Endothelial cell of umbilical vein (primary cell): ENCODE measurements at regions not wholly inside any gene's neighbourhood (a gene's known extent, or its start where the extent isn't known, plus 50 kb on each side); places are given as distances from the start of the nearest gene placed in this dataset.

Source experiments
- BruUV-seq: library from RNA; stranded (reverse); fragments of 400-500 nt; replicated peaks from 2 replicates; lab custom pipeline; 2021; lab: Mats Ljungman, UMichigan
- CTCF ChIA-PET: fragments of 300-600, 350-600 bp; sonication (Branson Sonifier 250); formaldehyde crosslinking; loops from one replicate; lab custom pipeline; 2021; ENCODE audit warnings: antibody characterized with exemption, inconsistent platforms; lab: Charles Lee
- POLR2A ChIA-PET: fragments of 300-600, 350-600 bp; sonication (Branson Sonifier 250); formaldehyde crosslinking; loops from one replicate; lab custom pipeline; 2021; ENCODE audit warnings: antibody characterized with exemption, inconsistent platforms; lab: Charles Lee
- DNase-seq: peaks from one replicate; pipeline ENCODE4 v3.0.0-alpha.2; 2011; ENCODE audit warnings: low read depth, low spot score
- FAIRE-seq: peaks from 2 replicates; lab custom pipeline; 2011; peaks lifted over from hg19 to GRCh38; lab: Jason Lieb, UNC
- H2AFZ ChIP-seq: 2 replicates; pipeline ENCODE4 v1.6.0; 2012; ENCODE audit warnings: low read depth, low read length, control low read depth, inconsistent platforms
- H3K27ac ChIP-seq: 2 replicates; pipeline ENCODE4 v1.5.1; 2011; ENCODE audit warnings: low read depth, mild to moderate bottlenecking, control low read depth, low read length, moderate library complexity; ENCODE audit not compliant: insufficient read depth
- H3K27me3 ChIP-seq, 2 experiments: 2 replicates each; pipeline versions ENCODE4 v1.6.0 to v1.6.1; 2011; ENCODE audit warnings: low read length in 2 of 2, mixed read lengths in 1 of 2; ENCODE audit not compliant: control insufficient read depth in 2 of 2, insufficient read depth in 2 of 2
- H3K36me3 ChIP-seq, 2 experiments: 2 replicates in 1 of 2; 3 replicates in 1 of 2; pipeline ENCODE4 v1.5.1; 2011; ENCODE audit warnings: low read length in 2 of 2, mild to moderate bottlenecking in 1 of 2, moderate library complexity in 1 of 2; ENCODE audit not compliant: control insufficient read depth in 2 of 2, insufficient read depth in 2 of 2; ENCODE audit errors: extremely low read depth in 1 of 2
- H3K4me1 ChIP-seq: 3 replicates; pipeline ENCODE4 v1.5.1; 2011; ENCODE audit warnings: mild to moderate bottlenecking, low read length; ENCODE audit not compliant: control insufficient read depth, insufficient read depth; ENCODE audit errors: extremely low read depth
- H3K4me2 ChIP-seq: 2 replicates; pipeline ENCODE4 v1.6.1; 2011; ENCODE audit warnings: low read length, control low read depth, mixed read lengths; ENCODE audit not compliant: insufficient read depth
- H3K4me3 ChIP-seq, 3 experiments: fragments of 200-600 bp in 1 of 3; sonication (generic), shearing (Covaris generic) in 1 of 3; replicated peaks in 1 of 3; 2 replicates each; pipeline ENCODE4 v1.5.1; 2011 to 2016; ENCODE audit warnings: control low read depth in 3 of 3, low read length in 3 of 3, mild to moderate bottlenecking in 2 of 3, inconsistent platforms in 1 of 3, low read depth in 1 of 3, moderate library complexity in 1 of 3; ENCODE audit not compliant: insufficient read depth in 1 of 3
- H3K79me2 ChIP-seq: 2 replicates; pipeline ENCODE4 v1.6.0; 2012; ENCODE audit warnings: low read length, inconsistent platforms; ENCODE audit not compliant: control insufficient read depth, insufficient read depth
- H3K9ac ChIP-seq: replicated peaks from 2 replicates; pipeline ENCODE3; 2011; ENCODE audit warnings: low read length, control low read depth; ENCODE audit not compliant: insufficient read depth; ENCODE audit errors: extremely low read depth
- H3K9me1 ChIP-seq: replicated peaks from 3 replicates; pipeline ENCODE4 v1.6.0; 2011; ENCODE audit warnings: mild to moderate bottlenecking, low read length; ENCODE audit not compliant: control insufficient read depth, insufficient read depth; ENCODE audit errors: extremely low read depth
- H3K9me3 ChIP-seq: replicated peaks from 2 replicates; pipeline ENCODE4 v1.5.1; 2012; ENCODE audit warnings: low read length, inconsistent platforms; ENCODE audit not compliant: control insufficient read depth, insufficient read depth
- H4K20me1 ChIP-seq: replicated peaks from 2 replicates; pipeline ENCODE3; 2011; ENCODE audit warnings: mild to moderate bottlenecking, low read length; ENCODE audit not compliant: control insufficient read depth, insufficient read depth; ENCODE audit errors: extremely low read depth
- EZH2 ChIP-seq: IDR thresholded peaks from 2 replicates; pipeline ENCODE4 v1.6.1; 2012; ENCODE audit warnings: borderline replicate concordance, low read depth, mild to moderate bottlenecking, moderate library complexity, low read length, inconsistent platforms; ENCODE audit not compliant: severe bottlenecking
- FOS ChIP-seq: IDR thresholded peaks from 2 replicates; pipeline ENCODE4 v1.6.1; 2011; ENCODE audit warnings: mild to moderate bottlenecking, low read length, moderate library complexity, borderline replicate concordance; ENCODE audit not compliant: insufficient read depth
- GATA2 ChIP-seq: IDR thresholded peaks from 2 replicates; pipeline ENCODE4 v1.7.0; 2011; ENCODE audit warnings: low read depth, mild to moderate bottlenecking, moderate library complexity, mixed read lengths, low read length; ENCODE audit not compliant: insufficient read length, insufficient read depth
- JUN ChIP-seq: IDR thresholded peaks from 2 replicates; pipeline ENCODE4 v1.6.1; 2011; ENCODE audit warnings: borderline replicate concordance, low read depth; ENCODE audit not compliant: insufficient read length, insufficient read depth
- MYC ChIP-seq: IDR thresholded peaks from one replicate; pipeline ENCODE4 v1.6.1; 2011; ENCODE audit warnings: mild to moderate bottlenecking, low read depth, low read length
- POLR2A ChIP-seq: IDR thresholded peaks from 2 replicates; pipeline ENCODE4 v1.6.1; 2012; ENCODE audit warnings: low read depth, mild to moderate bottlenecking, control low read depth, low read length
- POLR2AphosphoS5 ChIP-seq: IDR thresholded peaks from 2 replicates; pipeline ENCODE4 v1.6.1; 2012; ENCODE audit warnings: low read depth, mild to moderate bottlenecking, control low read depth, low read length, moderate library complexity; ENCODE audit not compliant: insufficient read depth
- dilution Hi-C: fragments of 300-500 bp; cut with MboI; formaldehyde crosslinking; loops from one replicate; pipeline ENCODE4 v1.15.0; 2019; ENCODE audit warnings: low sequenced_read_pairs; ENCODE audit not compliant: extremely low pct_ligation_motif_present
- intact Hi-C: fragments of 100-400 bp; cut with micrococcal nuclease; formaldehyde crosslinking; loops from one replicate; pipeline ENCODE4 v1.10.0; 2022
- TF ChIP-seq, protein P1 (sequence below): IDR thresholded peaks from 2 replicates; pipeline ENCODE4 v1.6.1; 2011; ENCODE audit not compliant: insufficient read depth, insufficient read length
- TF ChIP-seq, protein P2 (sequence below), 2 donors: IDR thresholded peaks; 1 replicate in 1 of 2; 2 replicates in 1 of 2; pipeline ENCODE4 v1.5.1; 2011; ENCODE audit warnings: low read length in 2 of 2, mild to moderate bottlenecking in 2 of 2, moderate library complexity in 2 of 2, control low read depth in 1 of 2, inconsistent platforms in 1 of 2, low read depth in 1 of 2; ENCODE audit not compliant: insufficient read depth in 1 of 2; ENCODE audit errors: extremely low read depth in 1 of 2

DNA sequence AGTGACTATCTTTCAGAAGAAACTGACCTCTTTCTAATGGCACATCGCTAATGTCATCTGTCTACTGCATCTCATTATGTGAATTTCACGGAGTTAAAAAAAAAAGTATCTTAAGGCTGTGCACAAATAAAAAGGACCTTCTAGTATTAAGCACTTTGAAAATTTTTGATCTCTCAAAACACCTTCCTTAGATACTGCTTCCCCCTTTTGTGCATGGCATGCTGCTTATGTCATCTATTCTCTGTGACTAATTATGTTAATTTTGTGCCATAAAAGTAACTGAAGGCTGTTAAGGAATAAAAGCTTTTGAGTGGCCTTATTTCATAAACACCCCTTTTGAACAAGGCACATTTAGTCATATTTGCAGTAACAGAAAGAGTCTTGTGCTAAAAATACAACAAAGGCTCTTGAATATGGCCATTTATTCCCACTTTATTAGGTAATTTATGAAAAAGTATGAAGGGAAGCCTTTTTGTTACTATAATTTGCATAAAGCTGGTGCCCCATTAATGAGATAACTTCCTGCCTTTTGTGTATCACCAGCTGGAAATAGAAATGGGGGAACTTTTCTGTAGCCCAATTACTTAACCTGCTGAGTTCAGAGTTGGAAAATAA lies 1412.0 kb upstream of the ZEB2 start:
- no peak overlapping the region for H3K9ac ChIP-seq
- no peak overlapping the region for H3K27ac ChIP-seq
- ChIA-PET CTCF (interaction anchor here (2.0 kb wide), 1 partner anchor 21 kb away, joined by 4 read pairs; no protein-coding TSS in a partner anchor), POLR2A (no interaction called here)
- dilution Hi-C loops (no loop called here), intact Hi-C loops (no loop called here)
- no peak for DNase-seq
- H3K79me2 ChIP-seq: no peaks in the 10 kb centered on the region
- H3K4me1 ChIP-seq: no peaks in the 10 kb centered on the region
- no peaks in the 10 kb centered on the region for H3K27me3 ChIP-seq
- no peaks in the 10 kb centered on the region for H4K20me1 ChIP-seq
- no peaks in the 10 kb centered on the region for H3K9me1 ChIP-seq
- H3K9me3 ChIP-seq: no peaks in the 10 kb centered on the region
- no TSS peak for BruUV-seq
- no peak overlapping the region for H3K4me2 ChIP-seq
- FAIRE-seq: no peak
- no peak overlapping the region for H2AFZ ChIP-seq
- no peak overlapping the region for H3K4me3 ChIP-seq
- H3K36me3 ChIP-seq: no peaks in the 10 kb centered on the region
- TF ChIP-seq MYC: no peak
- no peak for TF ChIP-seq JUN
- TF ChIP-seq, protein P1, sequence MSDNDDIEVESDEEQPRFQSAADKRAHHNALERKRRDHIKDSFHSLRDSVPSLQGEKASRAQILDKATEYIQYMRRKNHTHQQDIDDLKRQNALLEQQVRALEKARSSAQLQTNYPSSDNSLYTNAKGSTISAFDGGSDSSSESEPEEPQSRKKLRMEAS: no peak
- TF ChIP-seq GATA2: no peak
- TF ChIP-seq, protein P2, sequence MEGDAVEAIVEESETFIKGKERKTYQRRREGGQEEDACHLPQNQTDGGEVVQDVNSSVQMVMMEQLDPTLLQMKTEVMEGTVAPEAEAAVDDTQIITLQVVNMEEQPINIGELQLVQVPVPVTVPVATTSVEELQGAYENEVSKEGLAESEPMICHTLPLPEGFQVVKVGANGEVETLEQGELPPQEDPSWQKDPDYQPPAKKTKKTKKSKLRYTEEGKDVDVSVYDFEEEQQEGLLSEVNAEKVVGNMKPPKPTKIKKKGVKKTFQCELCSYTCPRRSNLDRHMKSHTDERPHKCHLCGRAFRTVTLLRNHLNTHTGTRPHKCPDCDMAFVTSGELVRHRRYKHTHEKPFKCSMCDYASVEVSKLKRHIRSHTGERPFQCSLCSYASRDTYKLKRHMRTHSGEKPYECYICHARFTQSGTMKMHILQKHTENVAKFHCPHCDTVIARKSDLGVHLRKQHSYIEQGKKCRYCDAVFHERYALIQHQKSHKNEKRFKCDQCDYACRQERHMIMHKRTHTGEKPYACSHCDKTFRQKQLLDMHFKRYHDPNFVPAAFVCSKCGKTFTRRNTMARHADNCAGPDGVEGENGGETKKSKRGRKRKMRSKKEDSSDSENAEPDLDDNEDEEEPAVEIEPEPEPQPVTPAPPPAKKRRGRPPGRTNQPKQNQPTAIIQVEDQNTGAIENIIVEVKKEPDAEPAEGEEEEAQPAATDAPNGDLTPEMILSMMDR (IDR thresholded peaks at IDR 0.05; ENCODE audit: extremely low read depth in 1 of 2, insufficient read depth in 1 of 2, low read depth in 1 of 2, low read length in 2 of 2): no peak
- TF ChIP-seq POLR2AphosphoS5: no peak
- no peak for TF ChIP-seq FOS
- no peak for TF ChIP-seq EZH2
- no peak for TF ChIP-seq POLR2A
